MM.1S (cell line): ENCODE measurements at regions not wholly inside any gene's neighbourhood (a gene's known extent, or its start where the extent isn't known, plus 50 kb on each side); places are given as distances from the start of the nearest gene placed in this dataset.

Source experiments
- EZH2 ChIP-seq: fragments of 300-600 bp; sonication (generic); optimal IDR thresholded peaks from 2 replicates; pipeline ENCODE3; 2017; ENCODE audit warnings: low read depth, mild to moderate bottlenecking, antibody characterized with exemption, low read length, mixed read lengths
- EZH2phosphoT487 ChIP-seq: fragments of 300-600 bp; sonication (generic); IDR thresholded peaks from 2 replicates; pipeline ENCODE4 v1.6.1; 2018; ENCODE audit warnings: antibody characterized with exemption, low read length
- TF ChIP-seq, protein P1 (sequence below): fragments of 300-600 bp; sonication (generic); IDR thresholded peaks from 2 replicates; pipeline ENCODE4 v1.5.1; 2016; ENCODE audit warnings: antibody characterized with exemption, low read length, mixed read lengths

DNA sequence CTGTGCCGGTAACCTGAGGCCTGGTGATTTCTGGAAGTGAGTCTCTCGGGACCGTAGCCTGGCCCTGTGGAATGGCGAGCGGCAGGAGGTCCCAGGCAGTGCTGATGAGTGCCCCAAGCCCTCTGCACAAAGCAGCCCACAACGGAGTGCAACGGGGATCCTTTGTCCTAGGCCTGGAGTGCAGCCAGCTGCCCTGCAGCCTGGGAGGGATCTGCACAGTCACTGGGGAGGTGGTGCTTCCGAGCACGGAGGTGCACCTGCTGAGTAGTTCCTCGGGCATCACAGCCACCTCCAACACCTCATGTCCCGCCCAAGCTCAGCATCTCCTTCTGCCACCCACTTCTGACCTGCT is 162.8 kb upstream of the ZMIZ1 start:
- no peak for TF ChIP-seq EZH2
- TF ChIP-seq, protein P1, sequence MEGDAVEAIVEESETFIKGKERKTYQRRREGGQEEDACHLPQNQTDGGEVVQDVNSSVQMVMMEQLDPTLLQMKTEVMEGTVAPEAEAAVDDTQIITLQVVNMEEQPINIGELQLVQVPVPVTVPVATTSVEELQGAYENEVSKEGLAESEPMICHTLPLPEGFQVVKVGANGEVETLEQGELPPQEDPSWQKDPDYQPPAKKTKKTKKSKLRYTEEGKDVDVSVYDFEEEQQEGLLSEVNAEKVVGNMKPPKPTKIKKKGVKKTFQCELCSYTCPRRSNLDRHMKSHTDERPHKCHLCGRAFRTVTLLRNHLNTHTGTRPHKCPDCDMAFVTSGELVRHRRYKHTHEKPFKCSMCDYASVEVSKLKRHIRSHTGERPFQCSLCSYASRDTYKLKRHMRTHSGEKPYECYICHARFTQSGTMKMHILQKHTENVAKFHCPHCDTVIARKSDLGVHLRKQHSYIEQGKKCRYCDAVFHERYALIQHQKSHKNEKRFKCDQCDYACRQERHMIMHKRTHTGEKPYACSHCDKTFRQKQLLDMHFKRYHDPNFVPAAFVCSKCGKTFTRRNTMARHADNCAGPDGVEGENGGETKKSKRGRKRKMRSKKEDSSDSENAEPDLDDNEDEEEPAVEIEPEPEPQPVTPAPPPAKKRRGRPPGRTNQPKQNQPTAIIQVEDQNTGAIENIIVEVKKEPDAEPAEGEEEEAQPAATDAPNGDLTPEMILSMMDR = no peak
- no peak for TF ChIP-seq EZH2phosphoT487
